ENCODE measurements at regions not wholly inside any gene's neighbourhood (a gene's known extent, or its start where the extent isn't known, plus 50 kb on each side); places are given as distances from the start of the nearest gene placed in this dataset.

GRCh38 chr5:103444333-103445038 lies 118.1 kb downstream of the NUDT12 start:
- no peak overlapping the region for H3K27ac ChIP-seq (ENCODE audit: insufficient read depth, low read length)
- 0 out of 2 replicates have a peak overlapping the region, but pooled peaks have one; percentile 62 for H3K14ac ChIP-seq (replicated peaks; ENCODE audit: low read depth, low read length)
- ATAC-seq (ENCODE audit: low read depth) = no peak
- no peak overlapping the region for H2AK9ac ChIP-seq (replicated peaks; ENCODE audit: low read depth, low read length, poor library complexity)
- no peak overlapping the region for H4K91ac ChIP-seq (ENCODE audit: insufficient read depth, low read depth, low read length)
- H3K4me2 ChIP-seq (ENCODE audit: low read depth, low read length) = no peak overlapping the region; the same call in 1 of the 2 replicates
- no CpG with 5 or more reads among the region's 4 CpGs for WGBS, 2 experiments (ENCODE audit: extremely low coverage in 2 of 2, insufficient read length in 1 of 2)
- H3K18ac ChIP-seq (ENCODE audit: low read depth, low read length) = no peak overlapping the region; the same call in 1 of the 2 replicates
- ChIA-PET CTCF (no interaction called here), POLR2A (ENCODE audit: unreplicated experiment) (no interaction called here)
- H3K27me3 ChIP-seq (ENCODE audit: control insufficient read depth, insufficient read depth, low read length) = no peaks in the 10 kb centered on the region
- no peak overlapping the region for H4K5ac ChIP-seq (ENCODE audit: low read depth, low read length)
- H3K79me1 ChIP-seq (ENCODE audit: low read depth in 1 of 2, low read length in 2 of 2) = no peaks in the 10 kb centered on the region
- peak overlapping the region; percentile 0; the same call in 1 of the 2 replicates for H3K23ac ChIP-seq (ENCODE audit: low read depth, low read length)
- peak overlapping the region; percentile 29; the same call in 1 of the 2 replicates for H2AK5ac ChIP-seq (ENCODE audit: low read depth, low read length)
- no peak overlapping the region for H3K9ac ChIP-seq (ENCODE audit: low read depth, low read length)
- H4K20me1 ChIP-seq (ENCODE audit: insufficient read depth, low read length) = no peaks in the 10 kb centered on the region
- intact Hi-C loops (cut with micrococcal nuclease) (no loop called here), in situ Hi-C loops (cut with MboI; ENCODE audit: low sequenced_read_pairs) (no loop called here), dilution Hi-C loops (cut with HindIII; ENCODE audit: low sequenced_read_pairs, unreplicated experiment) (no loop called here)
- H3K9me1 ChIP-seq (ENCODE audit: insufficient read depth, low read length) = peaks cover 3% of the 10 kb centered on the region; the same call in 1 of the 2 replicates
- H3K4me3 ChIP-seq (ENCODE audit: insufficient read depth, low read depth, low read length) = no peak overlapping the region
- H3K9me3 ChIP-seq (ENCODE audit: control insufficient read depth, insufficient read depth, low read length) = peaks cover 2% of the 10 kb centered on the region; the same call in 1 of the 2 replicates
- H2BK15ac ChIP-seq (ENCODE audit: low read depth, low read length) = 0 out of 3 replicates have a peak overlapping the region, but pooled peaks have one; percentile 51
- peak overlapping the region; percentile 13; the same call in 1 of the 2 replicates for H3K4ac ChIP-seq (ENCODE audit: low read depth, low read length)
- no peak overlapping the region for H2AFZ ChIP-seq (replicated peaks; ENCODE audit: low read length, poor library complexity)
- BruUV-seq (replicated peaks) = no TSS peak
- 0 out of 4 replicates have a peak overlapping the region, but pooled peaks of 1 of the 2 experiments have one; percentile 29 for H4K8ac ChIP-seq (ENCODE audit: low read depth in 2 of 2, low read length in 2 of 2)
- DNase-seq = no peak
- peak overlapping the region; percentile 58; the same call in 1 of the 2 replicates for H2BK20ac ChIP-seq (ENCODE audit: low read depth, low read length)
- no peak overlapping the region for H3K56ac ChIP-seq (ENCODE audit: extremely low read depth, insufficient read depth, low read length)
- H2BK5ac ChIP-seq (ENCODE audit: low read depth, low read length, poor library complexity, severe bottlenecking) = no peak overlapping the region
- H3K36me3 ChIP-seq (ENCODE audit: control insufficient read depth, insufficient read depth, low read length) = no peaks in the 10 kb centered on the region
- H2BK120ac ChIP-seq (ENCODE audit: low read depth, low read length) = no peak overlapping the region; the same call in 1 of the 2 replicates
- peaks cover 2% of the 10 kb centered on the region; the same call in 1 of the 2 replicates for H3K4me1 ChIP-seq (ENCODE audit: control insufficient read depth, insufficient read depth, low read length)
- TF ChIP-seq BHLHE40 (IDR thresholded peaks at IDR 0.05; ENCODE audit: low read depth, low read length) (no peak), FOS (IDR thresholded peaks at IDR 0.05; ENCODE audit: low read depth, low read length) (no peak), RCOR1 (IDR thresholded peaks at IDR 0.05; ENCODE audit: insufficient replicate concordance, low read length) (no peak), CEBPB (IDR thresholded peaks at IDR 0.05; ENCODE audit: low read depth, low read length) (no peak), SMC3 (IDR thresholded peaks at IDR 0.05; ENCODE audit: low read depth, low read length) (no peak), NFE2L2 (IDR thresholded peaks at IDR 0.05; ENCODE audit: low read depth, low read length) (no peak), ELK1 (IDR thresholded peaks at IDR 0.05; ENCODE audit: borderline replicate concordance, low read depth, low read length) (no peak), POLR2A (IDR thresholded peaks at IDR 0.05; ENCODE audit: low read depth, low read length) (no peak), USF2 (IDR thresholded peaks at IDR 0.05; ENCODE audit: low read depth, low read length) (no peak), CHD1 (IDR thresholded peaks at IDR 0.05; ENCODE audit: low read depth, low read length) (no peak), MXI1 (IDR thresholded peaks at IDR 0.05; ENCODE audit: borderline replicate concordance, low read depth, low read length) (no peak), RAD21 (IDR thresholded peaks at IDR 0.05; ENCODE audit: low read length) (no peak), RFX5 (IDR thresholded peaks at IDR 0.05; ENCODE audit: low read depth, low read length) (no peak), MAZ (IDR thresholded peaks at IDR 0.05; ENCODE audit: borderline replicate concordance, low read depth, low read length) (no peak)
- TF ChIP-seq, protein P1, sequence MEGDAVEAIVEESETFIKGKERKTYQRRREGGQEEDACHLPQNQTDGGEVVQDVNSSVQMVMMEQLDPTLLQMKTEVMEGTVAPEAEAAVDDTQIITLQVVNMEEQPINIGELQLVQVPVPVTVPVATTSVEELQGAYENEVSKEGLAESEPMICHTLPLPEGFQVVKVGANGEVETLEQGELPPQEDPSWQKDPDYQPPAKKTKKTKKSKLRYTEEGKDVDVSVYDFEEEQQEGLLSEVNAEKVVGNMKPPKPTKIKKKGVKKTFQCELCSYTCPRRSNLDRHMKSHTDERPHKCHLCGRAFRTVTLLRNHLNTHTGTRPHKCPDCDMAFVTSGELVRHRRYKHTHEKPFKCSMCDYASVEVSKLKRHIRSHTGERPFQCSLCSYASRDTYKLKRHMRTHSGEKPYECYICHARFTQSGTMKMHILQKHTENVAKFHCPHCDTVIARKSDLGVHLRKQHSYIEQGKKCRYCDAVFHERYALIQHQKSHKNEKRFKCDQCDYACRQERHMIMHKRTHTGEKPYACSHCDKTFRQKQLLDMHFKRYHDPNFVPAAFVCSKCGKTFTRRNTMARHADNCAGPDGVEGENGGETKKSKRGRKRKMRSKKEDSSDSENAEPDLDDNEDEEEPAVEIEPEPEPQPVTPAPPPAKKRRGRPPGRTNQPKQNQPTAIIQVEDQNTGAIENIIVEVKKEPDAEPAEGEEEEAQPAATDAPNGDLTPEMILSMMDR (conservative IDR thresholded peaks at IDR 0.05; ENCODE audit: low read depth, low read length) = no peak
